Liver (tissue), 3 donors: ENCODE measurements at regions not wholly inside any gene's neighbourhood (a gene's known extent, or its start where the extent isn't known, plus 50 kb on each side); places are given as distances from the start of the nearest gene placed in this dataset.

Experiments
- CTCF ChIP-seq: fragments of 150-350 bp; IDR thresholded peaks from 2 replicates; pipeline ENCODE4 v1.5.1; 2017; ENCODE audit warnings: improper control_type of control experiment, low read depth, low read length; ENCODE audit not compliant: missing input control
- EGR1 ChIP-seq, 2 donors: IDR thresholded peaks; 2 replicates each; pipeline ENCODE4 v1.6.1; 2016 to 2018; ENCODE audit warnings: antibody characterized with exemption in 2 of 2, low read depth in 2 of 2
- HNF4G ChIP-seq: IDR thresholded peaks from 2 replicates; pipeline ENCODE4 v1.6.1; 2016; ENCODE audit warnings: antibody characterized with exemption
- JUND ChIP-seq, 2 donors: IDR thresholded peaks; 2 replicates each; pipeline ENCODE4 v1.6.1; 2016; ENCODE audit warnings: antibody characterized with exemption in 2 of 2
- MAX ChIP-seq: IDR thresholded peaks from 2 replicates; pipeline ENCODE4 v1.6.1; 2016; ENCODE audit warnings: antibody characterized with exemption
- NR2F2 ChIP-seq: IDR thresholded peaks from 2 replicates; pipeline ENCODE4 v1.6.1; 2016; ENCODE audit warnings: antibody characterized with exemption
- RAD21 ChIP-seq, 2 donors: IDR thresholded peaks; 2 replicates each; pipeline ENCODE4 v1.6.1; 2016; ENCODE audit warnings: antibody characterized with exemption in 2 of 2, mild to moderate bottlenecking in 2 of 2
- RXRA ChIP-seq, 2 donors: IDR thresholded peaks; 2 replicates each; pipeline ENCODE4 v1.6.1; 2017 to 2018; ENCODE audit warnings: antibody characterized with exemption in 2 of 2, mild to moderate bottlenecking in 1 of 2
- SP1 ChIP-seq: IDR thresholded peaks from 2 replicates; pipeline ENCODE4 v1.6.1; 2018; ENCODE audit warnings: antibody characterized with exemption, mild to moderate bottlenecking
- TAF1 ChIP-seq: conservative IDR thresholded peaks from 2 replicates; pipeline ENCODE4 v1.6.1; 2016; ENCODE audit warnings: antibody characterized with exemption, mild to moderate bottlenecking
- YY1 ChIP-seq: IDR thresholded peaks from 2 replicates; pipeline ENCODE4 v1.6.1; 2016; ENCODE audit warnings: antibody characterized with exemption, mild to moderate bottlenecking
- ZBTB33 ChIP-seq: IDR thresholded peaks from 2 replicates; pipeline ENCODE4 v1.6.1; 2016; ENCODE audit warnings: antibody characterized with exemption
- TF ChIP-seq, protein P1 (sequence below): IDR thresholded peaks from 2 replicates; pipeline ENCODE4 v1.6.1; 2016; ENCODE audit warnings: antibody characterized with exemption, mild to moderate bottlenecking
- TF ChIP-seq, protein P2 (sequence below): IDR thresholded peaks from 2 replicates; pipeline ENCODE4 v1.6.1; 2016; ENCODE audit warnings: antibody characterized with exemption
- donor health status: healthy.
- donor health status: healthy.

- TF ChIP-seq CTCF (no peak), YY1 (no peak), JUND (IDR thresholded peaks at IDR 0.05) (no peak), NR2F2 (no peak), TAF1 (no peak), RAD21 (IDR thresholded peaks at IDR 0.05) (no peak), SP1 (no peak), RXRA (IDR thresholded peaks at IDR 0.05) (no peak), MAX (no peak), EGR1 (IDR thresholded peaks at IDR 0.05; ENCODE audit: low read depth in 2 of 2) (no peak), HNF4G (no peak), ZBTB33 (no peak)
- TF ChIP-seq, protein P1, sequence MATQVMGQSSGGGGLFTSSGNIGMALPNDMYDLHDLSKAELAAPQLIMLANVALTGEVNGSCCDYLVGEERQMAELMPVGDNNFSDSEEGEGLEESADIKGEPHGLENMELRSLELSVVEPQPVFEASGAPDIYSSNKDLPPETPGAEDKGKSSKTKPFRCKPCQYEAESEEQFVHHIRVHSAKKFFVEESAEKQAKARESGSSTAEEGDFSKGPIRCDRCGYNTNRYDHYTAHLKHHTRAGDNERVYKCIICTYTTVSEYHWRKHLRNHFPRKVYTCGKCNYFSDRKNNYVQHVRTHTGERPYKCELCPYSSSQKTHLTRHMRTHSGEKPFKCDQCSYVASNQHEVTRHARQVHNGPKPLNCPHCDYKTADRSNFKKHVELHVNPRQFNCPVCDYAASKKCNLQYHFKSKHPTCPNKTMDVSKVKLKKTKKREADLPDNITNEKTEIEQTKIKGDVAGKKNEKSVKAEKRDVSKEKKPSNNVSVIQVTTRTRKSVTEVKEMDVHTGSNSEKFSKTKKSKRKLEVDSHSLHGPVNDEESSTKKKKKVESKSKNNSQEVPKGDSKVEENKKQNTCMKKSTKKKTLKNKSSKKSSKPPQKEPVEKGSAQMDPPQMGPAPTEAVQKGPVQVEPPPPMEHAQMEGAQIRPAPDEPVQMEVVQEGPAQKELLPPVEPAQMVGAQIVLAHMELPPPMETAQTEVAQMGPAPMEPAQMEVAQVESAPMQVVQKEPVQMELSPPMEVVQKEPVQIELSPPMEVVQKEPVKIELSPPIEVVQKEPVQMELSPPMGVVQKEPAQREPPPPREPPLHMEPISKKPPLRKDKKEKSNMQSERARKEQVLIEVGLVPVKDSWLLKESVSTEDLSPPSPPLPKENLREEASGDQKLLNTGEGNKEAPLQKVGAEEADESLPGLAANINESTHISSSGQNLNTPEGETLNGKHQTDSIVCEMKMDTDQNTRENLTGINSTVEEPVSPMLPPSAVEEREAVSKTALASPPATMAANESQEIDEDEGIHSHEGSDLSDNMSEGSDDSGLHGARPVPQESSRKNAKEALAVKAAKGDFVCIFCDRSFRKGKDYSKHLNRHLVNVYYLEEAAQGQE = no peak
- TF ChIP-seq, protein P2, sequence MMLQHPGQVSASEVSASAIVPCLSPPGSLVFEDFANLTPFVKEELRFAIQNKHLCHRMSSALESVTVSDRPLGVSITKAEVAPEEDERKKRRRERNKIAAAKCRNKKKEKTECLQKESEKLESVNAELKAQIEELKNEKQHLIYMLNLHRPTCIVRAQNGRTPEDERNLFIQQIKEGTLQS = no peak
Measured at GRCh38 chr18:45357686-45358470, 257.4 kb upstream of the SLC14A2 start.
